ENCODE measurements at regions not wholly inside any gene's neighbourhood (a gene's known extent, or its start where the extent isn't known, plus 50 kb on each side); places are given as distances from the start of the nearest gene placed in this dataset.

- ATAC-seq (ENCODE audit: low FRiP score): no peak
- intact Hi-C loops (cut with DNase I): no loop called here
- no peaks in the 10 kb centered on the region for H3K4me1 ChIP-seq (ENCODE audit: control insufficient read depth in 1 of 2, insufficient read depth in 2 of 2, low read length in 2 of 2)
- 88% methylated on average over 9 of the region's 9 CpGs for WGBS, 2 donors
- H3K27ac ChIP-seq (ENCODE audit: low read depth in 1 of 2, low read length in 2 of 2): no peak overlapping the region
- no peak for DNase-seq
- no peaks in the 10 kb centered on the region for H3K36me3 ChIP-seq (ENCODE audit: control insufficient read depth in 1 of 2, insufficient read depth in 2 of 2, low read length in 1 of 2)
- H3K4me3 ChIP-seq (ENCODE audit: low read length in 2 of 2): no peak overlapping the region
- no peaks in the 10 kb centered on the region for H3K9me3 ChIP-seq (ENCODE audit: control insufficient read depth, low read length)
- H3K27me3 ChIP-seq (ENCODE audit: control insufficient read depth in 1 of 2, insufficient read depth in 2 of 2, low read length in 1 of 2): no peaks in the 10 kb centered on the region
These were observed 119.2 kb upstream of the DAAM1 start for GRCh38 chr14:59069163-59069854.

- H3K4me1 ChIP-seq (ENCODE audit: control insufficient read depth in 1 of 2, insufficient read depth in 2 of 2, low read length in 2 of 2): no peaks in the 10 kb centered on the region
- no peaks in the 10 kb centered on the region for H3K9me3 ChIP-seq (ENCODE audit: control insufficient read depth, low read length)
- no peaks in the 10 kb centered on the region for H3K36me3 ChIP-seq (ENCODE audit: control insufficient read depth in 1 of 2, insufficient read depth in 2 of 2, low read length in 1 of 2)
- no peak for ATAC-seq (ENCODE audit: low FRiP score)
- no peaks in the 10 kb centered on the region for H3K27me3 ChIP-seq (ENCODE audit: control insufficient read depth in 1 of 2, insufficient read depth in 2 of 2, low read length in 1 of 2)
- H3K4me3 ChIP-seq (ENCODE audit: low read length in 2 of 2): no peak overlapping the region
- intact Hi-C loops (cut with DNase I): no loop called here
- no peak overlapping the region for H3K27ac ChIP-seq (ENCODE audit: low read depth in 1 of 2, low read length in 2 of 2)
- no peak for DNase-seq
- WGBS, 2 donors: 90 to 92% methylated on average over 2 of the region's 2 CpGs
These were observed 113.0 kb upstream of the DAAM1 start for GRCh38 chr14:59075506-59075905.

- intact Hi-C loops (cut with DNase I): no loop called here
- DNase-seq: no peak
- Histone ChIP-seq H3K27ac (ENCODE audit: low read depth in 1 of 2, low read length in 2 of 2) (no peak overlapping the region), H3K4me1 (ENCODE audit: control insufficient read depth in 1 of 2, insufficient read depth in 2 of 2, low read length in 2 of 2) (no peaks in the 10 kb centered on the region), H3K4me3 (ENCODE audit: low read length in 2 of 2) (no peak overlapping the region), H3K9me3 (ENCODE audit: control insufficient read depth, low read length) (no peaks in the 10 kb centered on the region), H3K27me3 (ENCODE audit: control insufficient read depth in 1 of 2, insufficient read depth in 2 of 2, low read length in 1 of 2) (no peaks in the 10 kb centered on the region), H3K36me3 (ENCODE audit: control insufficient read depth in 1 of 2, insufficient read depth in 2 of 2, low read length in 1 of 2) (no peaks in the 10 kb centered on the region)
- no peak for ATAC-seq (ENCODE audit: low FRiP score)
These were observed 106.7 kb upstream of the DAAM1 start for GRCh38 chr14:59081720-59082119.

- no peak for ATAC-seq (ENCODE audit: low FRiP score)
- no peaks in the 10 kb centered on the region for H3K9me3 ChIP-seq (ENCODE audit: control insufficient read depth, low read length)
- H3K36me3 ChIP-seq (ENCODE audit: control insufficient read depth in 1 of 2, insufficient read depth in 2 of 2, low read length in 1 of 2): no peaks in the 10 kb centered on the region
- no peak overlapping the region for H3K27ac ChIP-seq (ENCODE audit: low read depth in 1 of 2, low read length in 2 of 2)
- WGBS, 2 donors: 92 to 99% methylated on average over 2 of the region's 2 CpGs
- intact Hi-C loops (cut with DNase I): no loop called here
- H3K4me3 ChIP-seq (ENCODE audit: low read length in 2 of 2): no peak overlapping the region
- no peaks in the 10 kb centered on the region for H3K27me3 ChIP-seq (ENCODE audit: control insufficient read depth in 1 of 2, insufficient read depth in 2 of 2, low read length in 1 of 2)
- no peaks in the 10 kb centered on the region for H3K4me1 ChIP-seq (ENCODE audit: control insufficient read depth in 1 of 2, insufficient read depth in 2 of 2, low read length in 2 of 2)
- DNase-seq: no peak
These were observed 103.2 kb upstream of the DAAM1 start for GRCh38 chr14:59085207-59085739.

- Histone ChIP-seq H3K36me3 (ENCODE audit: control insufficient read depth in 1 of 2, insufficient read depth in 2 of 2, low read length in 1 of 2) (no peaks in the 10 kb centered on the region), H3K4me3 (ENCODE audit: low read length in 2 of 2) (no peak overlapping the region), H3K4me1 (ENCODE audit: control insufficient read depth in 1 of 2, insufficient read depth in 2 of 2, low read length in 2 of 2) (no peaks in the 10 kb centered on the region), H3K27me3 (ENCODE audit: control insufficient read depth in 1 of 2, insufficient read depth in 2 of 2, low read length in 1 of 2) (no peaks in the 10 kb centered on the region), H3K27ac (ENCODE audit: low read depth in 1 of 2, low read length in 2 of 2) (no peak overlapping the region), H3K9me3 (ENCODE audit: control insufficient read depth, low read length) (no peaks in the 10 kb centered on the region)
- intact Hi-C loops (cut with DNase I): no loop called here
- WGBS, 2 donors: 32 to 38% methylated on average over 5 of the region's 5 CpGs
- no peak for DNase-seq
- ATAC-seq (ENCODE audit: low FRiP score): no peak
These were observed 102.1 kb upstream of the DAAM1 start for GRCh38 chr14:59086241-59086882.

- Histone ChIP-seq H3K36me3 (ENCODE audit: control insufficient read depth in 1 of 2, insufficient read depth in 2 of 2, low read length in 1 of 2) (no peaks in the 10 kb centered on the region), H3K27ac (ENCODE audit: low read depth in 1 of 2, low read length in 2 of 2) (no peak overlapping the region), H3K4me1 (ENCODE audit: control insufficient read depth in 1 of 2, insufficient read depth in 2 of 2, low read length in 2 of 2) (no peaks in the 10 kb centered on the region), H3K4me3 (ENCODE audit: low read length in 2 of 2) (no peak overlapping the region), H3K27me3 (ENCODE audit: control insufficient read depth in 1 of 2, insufficient read depth in 2 of 2, low read length in 1 of 2) (no peaks in the 10 kb centered on the region), H3K9me3 (ENCODE audit: control insufficient read depth, low read length) (no peaks in the 10 kb centered on the region)
- intact Hi-C loops (cut with DNase I): no loop called here
- WGBS, 2 donors: 95 to 96% methylated on average over 3 of the region's 3 CpGs
- DNase-seq (no peak), ATAC-seq (ENCODE audit: low FRiP score) (no peak)
These were observed 101.2 kb upstream of the DAAM1 start for GRCh38 chr14:59087240-59087639.

GRCh38 chr14:59087711-59088110 is 100.8 kb upstream of the DAAM1 start:
- no peaks in the 10 kb centered on the region for H3K36me3 ChIP-seq (ENCODE audit: control insufficient read depth in 1 of 2, insufficient read depth in 2 of 2, low read length in 1 of 2)
- intact Hi-C loops (cut with DNase I): no loop called here
- 97% methylated on average over 2 of the region's 2 CpGs for WGBS, 2 donors
- DNase-seq: no peak
- H3K27me3 ChIP-seq (ENCODE audit: control insufficient read depth in 1 of 2, insufficient read depth in 2 of 2, low read length in 1 of 2): no peaks in the 10 kb centered on the region
- H3K4me1 ChIP-seq (ENCODE audit: control insufficient read depth in 1 of 2, insufficient read depth in 2 of 2, low read length in 2 of 2): no peaks in the 10 kb centered on the region
- no peak overlapping the region for H3K27ac ChIP-seq (ENCODE audit: low read depth in 1 of 2, low read length in 2 of 2)
- H3K4me3 ChIP-seq (ENCODE audit: low read length in 2 of 2): no peak overlapping the region
- no peak for ATAC-seq (ENCODE audit: low FRiP score)
- no peaks in the 10 kb centered on the region for H3K9me3 ChIP-seq (ENCODE audit: control insufficient read depth, low read length)

- H3K4me3 ChIP-seq (ENCODE audit: low read length in 2 of 2): no peak overlapping the region
- ATAC-seq (ENCODE audit: low FRiP score): no peak
- DNase-seq: no peak
- no peaks in the 10 kb centered on the region for H3K36me3 ChIP-seq (ENCODE audit: control insufficient read depth in 1 of 2, insufficient read depth in 2 of 2, low read length in 1 of 2)
- H3K9me3 ChIP-seq (ENCODE audit: control insufficient read depth, low read length): no peaks in the 10 kb centered on the region
- no peaks in the 10 kb centered on the region for H3K27me3 ChIP-seq (ENCODE audit: control insufficient read depth in 1 of 2, insufficient read depth in 2 of 2, low read length in 1 of 2)
- H3K4me1 ChIP-seq (ENCODE audit: control insufficient read depth in 1 of 2, insufficient read depth in 2 of 2, low read length in 2 of 2): no peaks in the 10 kb centered on the region
- intact Hi-C loops (cut with DNase I): no loop called here
- WGBS, 2 donors: 66 to 69% methylated on average over 4 of the region's 4 CpGs
- no peak overlapping the region for H3K27ac ChIP-seq (ENCODE audit: low read depth in 1 of 2, low read length in 2 of 2)
These were observed 97.9 kb upstream of the DAAM1 start for GRCh38 chr14:59090572-59090971.

GRCh38 chr14:59091404-59091803 is 97.1 kb upstream of the DAAM1 start:
- Histone ChIP-seq H3K9me3 (ENCODE audit: control insufficient read depth, low read length) (no peaks in the 10 kb centered on the region), H3K4me1 (ENCODE audit: control insufficient read depth in 1 of 2, insufficient read depth in 2 of 2, low read length in 2 of 2) (peaks cover 0 to 2% of the 10 kb centered on the region in 2 donors), H3K36me3 (ENCODE audit: control insufficient read depth in 1 of 2, insufficient read depth in 2 of 2, low read length in 1 of 2) (no peaks in the 10 kb centered on the region), H3K27ac (ENCODE audit: low read depth in 1 of 2, low read length in 2 of 2) (no peak overlapping the region), H3K27me3 (ENCODE audit: control insufficient read depth in 1 of 2, insufficient read depth in 2 of 2, low read length in 1 of 2) (no peaks in the 10 kb centered on the region), H3K4me3 (ENCODE audit: low read length in 2 of 2) (no peak overlapping the region)
- DNase-seq (no peak), ATAC-seq (ENCODE audit: low FRiP score) (no peak)
- WGBS, 2 donors: 65 to 70% methylated on average over 4 of the region's 4 CpGs
- intact Hi-C loops (cut with DNase I): no loop called here
